ENCODE measurements at regions not wholly inside any gene's neighbourhood (a gene's known extent, or its start where the extent isn't known, plus 50 kb on each side); places are given as distances from the start of the nearest gene placed in this dataset.

DNA sequence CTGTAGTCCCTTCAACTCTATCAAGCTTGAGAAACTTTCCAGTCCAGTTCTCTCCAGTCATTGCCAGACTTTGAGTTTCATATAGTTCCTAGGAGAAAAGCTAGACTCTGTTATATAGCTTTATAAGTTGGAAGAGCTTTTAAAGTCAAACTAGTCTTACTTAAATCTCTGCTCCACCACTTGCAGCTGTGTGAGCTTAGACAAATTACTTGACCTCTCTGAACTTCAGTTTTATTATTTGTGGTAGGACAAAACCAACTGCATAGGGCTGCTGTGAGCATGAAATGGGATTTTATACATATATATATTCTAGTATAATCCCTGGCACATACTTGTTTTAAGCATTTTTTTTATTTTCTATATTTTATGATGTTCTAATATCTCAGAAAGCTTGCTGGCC lies 338.7 kb upstream of the NR5A2 start:
- TF ChIP-seq CHD2 (IDR thresholded peaks at IDR 0.05; ENCODE audit: borderline replicate concordance, low read depth, low read length) = no peak
- TF ChIP-seq MXI1 (IDR thresholded peaks at IDR 0.05; ENCODE audit: low read depth, low read length) = no peak
- no peak for TF ChIP-seq BHLHE40 (IDR thresholded peaks at IDR 0.05; ENCODE audit: borderline replicate concordance in 1 of 2, low read depth in 2 of 2, low read length in 1 of 2)
- no peak for TF ChIP-seq STAT1 (conservative IDR thresholded peaks at IDR 0.05)
- TF ChIP-seq RELA (IDR thresholded peaks at IDR 0.05; ENCODE audit: borderline replicate concordance, partially characterized antibody) = no peak
- TF ChIP-seq ZNF217 (IDR thresholded peaks at IDR 0.05) = no peak
- no peak for TF ChIP-seq TAF1 (IDR thresholded peaks at IDR 0.05; ENCODE audit: borderline replicate concordance, low read depth, low read length)
- TF ChIP-seq, protein P1, sequence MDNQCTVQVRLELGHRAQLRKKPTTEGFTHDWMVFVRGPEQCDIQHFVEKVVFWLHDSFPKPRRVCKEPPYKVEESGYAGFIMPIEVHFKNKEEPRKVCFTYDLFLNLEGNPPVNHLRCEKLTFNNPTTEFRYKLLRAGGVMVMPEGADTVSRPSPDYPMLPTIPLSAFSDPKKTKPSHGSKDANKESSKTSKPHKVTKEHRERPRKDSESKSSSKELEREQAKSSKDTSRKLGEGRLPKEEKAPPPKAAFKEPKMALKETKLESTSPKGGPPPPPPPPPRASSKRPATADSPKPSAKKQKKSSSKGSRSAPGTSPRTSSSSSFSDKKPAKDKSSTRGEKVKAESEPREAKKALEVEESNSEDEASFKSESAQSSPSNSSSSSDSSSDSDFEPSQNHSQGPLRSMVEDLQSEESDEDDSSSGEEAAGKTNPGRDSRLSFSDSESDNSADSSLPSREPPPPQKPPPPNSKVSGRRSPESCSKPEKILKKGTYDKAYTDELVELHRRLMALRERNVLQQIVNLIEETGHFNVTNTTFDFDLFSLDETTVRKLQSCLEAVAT (IDR thresholded peaks at IDR 0.05) = no peak
- no peak for TF ChIP-seq IKZF1 (conservative IDR thresholded peaks at IDR 0.05)
- no peak for TF ChIP-seq IRF4 (IDR thresholded peaks at IDR 0.05; ENCODE audit: low read depth, low read length)
- TF ChIP-seq, protein P2, sequence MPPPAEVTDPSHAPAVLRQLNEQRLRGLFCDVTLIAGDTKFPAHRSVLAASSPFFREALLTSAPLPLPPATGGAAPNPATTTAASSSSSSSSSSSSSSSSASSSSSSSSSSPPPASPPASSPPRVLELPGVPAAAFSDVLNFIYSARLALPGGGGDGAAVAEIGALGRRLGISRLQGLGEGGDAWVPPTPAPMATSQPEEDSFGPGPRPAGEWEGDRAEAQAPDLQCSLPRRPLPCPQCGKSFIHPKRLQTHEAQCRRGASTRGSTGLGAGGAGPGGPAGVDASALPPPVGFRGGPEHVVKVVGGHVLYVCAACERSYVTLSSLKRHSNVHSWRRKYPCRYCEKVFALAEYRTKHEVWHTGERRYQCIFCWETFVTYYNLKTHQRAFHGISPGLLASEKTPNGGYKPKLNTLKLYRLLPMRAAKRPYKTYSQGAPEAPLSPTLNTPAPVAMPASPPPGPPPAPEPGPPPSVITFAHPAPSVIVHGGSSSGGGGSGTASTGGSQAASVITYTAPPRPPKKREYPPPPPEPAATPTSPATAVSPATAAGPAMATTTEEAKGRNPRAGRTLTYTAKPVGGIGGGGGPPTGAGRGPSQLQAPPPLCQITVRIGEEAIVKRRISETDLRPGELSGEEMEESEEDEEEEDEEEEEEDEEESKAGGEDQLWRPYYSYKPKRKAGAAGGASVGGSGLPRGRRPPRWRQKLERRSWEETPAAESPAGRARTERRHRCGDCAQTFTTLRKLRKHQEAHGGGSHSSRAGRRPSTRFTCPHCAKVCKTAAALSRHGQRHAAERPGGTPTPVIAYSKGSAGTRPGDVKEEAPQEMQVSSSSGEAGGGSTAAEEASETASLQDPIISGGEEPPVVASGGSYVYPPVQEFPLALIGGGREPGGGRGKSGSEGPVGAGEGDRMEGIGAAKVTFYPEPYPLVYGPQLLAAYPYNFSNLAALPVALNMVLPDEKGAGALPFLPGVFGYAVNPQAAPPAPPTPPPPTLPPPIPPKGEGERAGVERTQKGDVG (CRISPR knock-in tag; IDR thresholded peaks at IDR 0.05) = no peak
- TF ChIP-seq RB1 (IDR thresholded peaks at IDR 0.05; ENCODE audit: borderline replicate concordance) = no peak
- TF ChIP-seq, protein P3, sequence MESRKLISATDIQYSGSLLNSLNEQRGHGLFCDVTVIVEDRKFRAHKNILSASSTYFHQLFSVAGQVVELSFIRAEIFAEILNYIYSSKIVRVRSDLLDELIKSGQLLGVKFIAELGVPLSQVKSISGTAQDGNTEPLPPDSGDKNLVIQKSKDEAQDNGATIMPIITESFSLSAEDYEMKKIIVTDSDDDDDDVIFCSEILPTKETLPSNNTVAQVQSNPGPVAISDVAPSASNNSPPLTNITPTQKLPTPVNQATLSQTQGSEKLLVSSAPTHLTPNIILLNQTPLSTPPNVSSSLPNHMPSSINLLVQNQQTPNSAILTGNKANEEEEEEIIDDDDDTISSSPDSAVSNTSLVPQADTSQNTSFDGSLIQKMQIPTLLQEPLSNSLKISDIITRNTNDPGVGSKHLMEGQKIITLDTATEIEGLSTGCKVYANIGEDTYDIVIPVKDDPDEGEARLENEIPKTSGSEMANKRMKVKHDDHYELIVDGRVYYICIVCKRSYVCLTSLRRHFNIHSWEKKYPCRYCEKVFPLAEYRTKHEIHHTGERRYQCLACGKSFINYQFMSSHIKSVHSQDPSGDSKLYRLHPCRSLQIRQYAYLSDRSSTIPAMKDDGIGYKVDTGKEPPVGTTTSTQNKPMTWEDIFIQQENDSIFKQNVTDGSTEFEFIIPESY (IDR thresholded peaks at IDR 0.05) = no peak
- no peak for TF ChIP-seq MEF2B (IDR thresholded peaks at IDR 0.05; ENCODE audit: partially characterized antibody, poor library complexity, severe bottlenecking)
- TF ChIP-seq, protein P4, sequence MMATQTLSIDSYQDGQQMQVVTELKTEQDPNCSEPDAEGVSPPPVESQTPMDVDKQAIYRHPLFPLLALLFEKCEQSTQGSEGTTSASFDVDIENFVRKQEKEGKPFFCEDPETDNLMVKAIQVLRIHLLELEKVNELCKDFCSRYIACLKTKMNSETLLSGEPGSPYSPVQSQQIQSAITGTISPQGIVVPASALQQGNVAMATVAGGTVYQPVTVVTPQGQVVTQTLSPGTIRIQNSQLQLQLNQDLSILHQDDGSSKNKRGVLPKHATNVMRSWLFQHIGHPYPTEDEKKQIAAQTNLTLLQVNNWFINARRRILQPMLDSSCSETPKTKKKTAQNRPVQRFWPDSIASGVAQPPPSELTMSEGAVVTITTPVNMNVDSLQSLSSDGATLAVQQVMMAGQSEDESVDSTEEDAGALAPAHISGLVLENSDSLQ (IDR thresholded peaks at IDR 0.05) = no peak
- no peak for TF ChIP-seq POLR2AphosphoS2 (IDR thresholded peaks at IDR 0.05; ENCODE audit: low read depth, low read length)
- H2AFZ ChIP-seq (ENCODE audit: control insufficient read depth, low read depth, low read length) = no peak overlapping the region
- H4K20me1 ChIP-seq (ENCODE audit: control insufficient read depth, insufficient read depth) = no peaks in the 10 kb centered on the region
- DNase-seq (ENCODE audit: low read depth, low spot score) = no peak
- no peaks in the 10 kb centered on the region for H3K79me2 ChIP-seq (ENCODE audit: control insufficient read depth, insufficient read depth, low read length)
- in situ Hi-C loops (cut with MboI) = loop anchor here (5.0 to 25.0 kb wide), 2 partner anchors 599 to 819 kb away; no protein-coding TSS in a partner anchor
- H3K4me1 ChIP-seq (ENCODE audit: control insufficient read depth, insufficient read depth, low read length) = no peaks in the 10 kb centered on the region
- CTCF ChIA-PET = interaction anchor here (0.7 to 2.3 kb wide), 4 partner anchors 61 to 822 kb away, joined by 3 to 5 read pairs (median 3); no protein-coding TSS in a partner anchor
- RAD21 ChIA-PET (ENCODE audit: unreplicated experiment) = no interaction called here
- no peak overlapping the region for H3K4me3 ChIP-seq
- SMC1A ChIA-PET (ENCODE audit: uncharacterized antibody, unreplicated experiment) = interaction anchor here (1.5 to 1.8 kb wide), 3 partner anchors 20 to 800 kb away, joined by 5 to 7 read pairs (median 5); no protein-coding TSS in a partner anchor
- H3K9me3 ChIP-seq (replicated peaks; ENCODE audit: control insufficient read depth, insufficient read depth, low read length) = no peaks in the 10 kb centered on the region
- no peak overlapping the region for H3K4me2 ChIP-seq (ENCODE audit: control insufficient read depth, insufficient read depth)
- no TSS peak for BruUV-seq (replicated peaks)
- no peaks in the 10 kb centered on the region for H3K36me3 ChIP-seq (ENCODE audit: control insufficient read depth in 2 of 2, insufficient read depth in 2 of 2, low read length in 1 of 2)
- peaks cover 0 to 4% of the 10 kb centered on the region in 2 experiments; a peak in 2 of 4 replicates for H3K27me3 ChIP-seq (replicated peaks in 1 of 2; ENCODE audit: control insufficient read depth in 2 of 2, insufficient read depth in 2 of 2, low read length in 1 of 2)
- no peak for FAIRE-seq
- no peak overlapping the region for H3K27ac ChIP-seq (ENCODE audit: control insufficient read depth, insufficient read depth)
- ATAC-seq = no peak
- no peak overlapping the region for H3K9ac ChIP-seq (ENCODE audit: control insufficient read depth, insufficient read depth, low read length)
- intact Hi-C loops (cut with micrococcal nuclease; ENCODE audit: unreplicated experiment) = loop anchor here (10.0 kb wide), 2 partner anchors 336 to 446 kb away; partner anchors contain the start of gene NR5A2
- POLR2A ChIA-PET = no interaction called here
